ENCODE measurements at regions not wholly inside any gene's neighbourhood (a gene's known extent, or its start where the extent isn't known, plus 50 kb on each side); places are given as distances from the start of the nearest gene placed in this dataset.
"Not testable (repeated sequence)": the region's sequence is repeated elsewhere in the genome, so short reads cannot be mapped to it uniquely, and the experiment has no call there.

DNA sequence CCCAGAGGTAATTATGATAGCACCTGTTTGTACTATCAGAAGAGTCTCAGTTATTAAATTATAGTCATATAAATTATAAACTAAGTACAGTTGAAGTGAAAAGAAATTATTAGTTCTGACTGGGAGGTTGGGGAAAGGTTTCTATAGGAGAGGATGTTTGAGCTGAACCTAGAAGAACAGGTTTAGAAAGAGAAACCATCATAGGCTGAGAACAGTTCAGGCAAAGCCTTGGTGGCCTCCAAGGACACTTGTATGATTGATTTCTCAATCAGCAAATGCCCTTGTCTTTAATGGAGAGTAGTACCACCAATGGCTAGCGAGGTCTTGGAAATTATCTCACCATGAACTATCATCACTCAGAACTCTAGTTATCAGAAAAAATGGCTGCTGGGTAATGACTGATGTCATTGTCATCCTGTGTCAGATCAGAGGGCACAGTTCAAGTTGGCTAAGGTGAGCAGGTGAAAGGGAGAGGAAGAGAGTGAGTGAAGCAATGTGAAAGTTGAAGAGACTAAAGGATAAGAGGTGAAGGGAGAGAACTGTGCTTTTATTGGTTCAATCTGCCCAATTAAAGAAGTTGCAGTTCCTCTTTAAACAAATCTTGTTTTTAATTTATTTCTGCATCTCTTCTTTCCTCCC lies 105.8 kb upstream of the NBPF8 start:
- TF ChIP-seq, protein P1, sequence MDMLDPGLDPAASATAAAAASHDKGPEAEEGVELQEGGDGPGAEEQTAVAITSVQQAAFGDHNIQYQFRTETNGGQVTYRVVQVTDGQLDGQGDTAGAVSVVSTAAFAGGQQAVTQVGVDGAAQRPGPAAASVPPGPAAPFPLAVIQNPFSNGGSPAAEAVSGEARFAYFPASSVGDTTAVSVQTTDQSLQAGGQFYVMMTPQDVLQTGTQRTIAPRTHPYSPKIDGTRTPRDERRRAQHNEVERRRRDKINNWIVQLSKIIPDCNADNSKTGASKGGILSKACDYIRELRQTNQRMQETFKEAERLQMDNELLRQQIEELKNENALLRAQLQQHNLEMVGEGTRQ (IDR thresholded peaks at IDR 0.05; ENCODE audit: borderline replicate concordance, low read depth, low read length), result not testable (repeated sequence)
- TF ChIP-seq POLR2A (IDR thresholded peaks at IDR 0.05; ENCODE audit: low read depth, low read length); CREB1 (IDR thresholded peaks at IDR 0.05; ENCODE audit: low read depth); GATAD2B (conservative IDR thresholded peaks at IDR 0.05; ENCODE audit: low read depth); JUND (IDR thresholded peaks at IDR 0.05; ENCODE audit: low read depth, low read length); RCOR1 (conservative IDR thresholded peaks at IDR 0.05; ENCODE audit: low read depth, low read length); CHD4 (IDR thresholded peaks at IDR 0.05); SP1 (IDR thresholded peaks at IDR 0.05; ENCODE audit: low read depth, low read length); POLR2AphosphoS2 (IDR thresholded peaks at IDR 0.05; ENCODE audit: low read depth, low read length); POLR2AphosphoS5 (IDR thresholded peaks at IDR 0.05; ENCODE audit: low read length); MXI1 (IDR thresholded peaks at IDR 0.05; ENCODE audit: low read depth, low read length): not testable (repeated sequence)
- TF ChIP-seq, protein P2, sequence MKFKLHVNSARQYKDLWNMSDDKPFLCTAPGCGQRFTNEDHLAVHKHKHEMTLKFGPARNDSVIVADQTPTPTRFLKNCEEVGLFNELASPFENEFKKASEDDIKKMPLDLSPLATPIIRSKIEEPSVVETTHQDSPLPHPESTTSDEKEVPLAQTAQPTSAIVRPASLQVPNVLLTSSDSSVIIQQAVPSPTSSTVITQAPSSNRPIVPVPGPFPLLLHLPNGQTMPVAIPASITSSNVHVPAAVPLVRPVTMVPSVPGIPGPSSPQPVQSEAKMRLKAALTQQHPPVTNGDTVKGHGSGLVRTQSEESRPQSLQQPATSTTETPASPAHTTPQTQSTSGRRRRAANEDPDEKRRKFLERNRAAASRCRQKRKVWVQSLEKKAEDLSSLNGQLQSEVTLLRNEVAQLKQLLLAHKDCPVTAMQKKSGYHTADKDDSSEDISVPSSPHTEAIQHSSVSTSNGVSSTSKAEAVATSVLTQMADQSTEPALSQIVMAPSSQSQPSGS (IDR thresholded peaks at IDR 0.05; ENCODE audit: low read length), result not testable (repeated sequence)
- TF ChIP-seq, protein P3, sequence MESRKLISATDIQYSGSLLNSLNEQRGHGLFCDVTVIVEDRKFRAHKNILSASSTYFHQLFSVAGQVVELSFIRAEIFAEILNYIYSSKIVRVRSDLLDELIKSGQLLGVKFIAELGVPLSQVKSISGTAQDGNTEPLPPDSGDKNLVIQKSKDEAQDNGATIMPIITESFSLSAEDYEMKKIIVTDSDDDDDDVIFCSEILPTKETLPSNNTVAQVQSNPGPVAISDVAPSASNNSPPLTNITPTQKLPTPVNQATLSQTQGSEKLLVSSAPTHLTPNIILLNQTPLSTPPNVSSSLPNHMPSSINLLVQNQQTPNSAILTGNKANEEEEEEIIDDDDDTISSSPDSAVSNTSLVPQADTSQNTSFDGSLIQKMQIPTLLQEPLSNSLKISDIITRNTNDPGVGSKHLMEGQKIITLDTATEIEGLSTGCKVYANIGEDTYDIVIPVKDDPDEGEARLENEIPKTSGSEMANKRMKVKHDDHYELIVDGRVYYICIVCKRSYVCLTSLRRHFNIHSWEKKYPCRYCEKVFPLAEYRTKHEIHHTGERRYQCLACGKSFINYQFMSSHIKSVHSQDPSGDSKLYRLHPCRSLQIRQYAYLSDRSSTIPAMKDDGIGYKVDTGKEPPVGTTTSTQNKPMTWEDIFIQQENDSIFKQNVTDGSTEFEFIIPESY (IDR thresholded peaks at IDR 0.05), result not testable (repeated sequence)
